ENCODE measurements at regions not wholly inside any gene's neighbourhood (a gene's known extent, or its start where the extent isn't known, plus 50 kb on each side); places are given as distances from the start of the nearest gene placed in this dataset.

DNA sequence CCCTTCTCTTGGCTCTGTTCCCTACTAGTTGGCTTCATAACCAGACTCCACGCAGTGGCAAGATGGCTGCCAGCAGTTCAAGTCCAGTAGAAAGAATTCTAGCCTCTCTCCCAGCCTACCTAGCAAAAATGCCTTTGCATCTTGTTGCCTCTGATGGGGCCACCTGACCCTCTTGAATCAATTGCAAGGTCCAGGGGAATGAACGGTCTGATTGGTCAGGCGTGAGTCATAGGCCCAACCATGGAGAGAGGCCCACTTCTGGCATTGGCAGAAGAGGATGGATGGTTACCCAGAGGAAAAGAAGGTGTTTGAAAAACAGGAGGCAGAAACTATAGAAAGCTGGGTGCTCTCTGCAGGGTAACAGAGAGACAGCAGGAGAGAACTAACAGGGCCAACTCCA is 622.6 kb downstream of the CCDC171 start:
- DNase-seq, result no peak
- 90% methylated on average over 2 of the region's 3 CpGs for WGBS (ENCODE audit: insufficient coverage, low coverage, low lambda C conversion rate, missing lambda C conversion rate)
- ATAC-seq, result no peak
- TF ChIP-seq POLR2A (IDR thresholded peaks at IDR 0.05), result no peak
- TF ChIP-seq, protein P1, sequence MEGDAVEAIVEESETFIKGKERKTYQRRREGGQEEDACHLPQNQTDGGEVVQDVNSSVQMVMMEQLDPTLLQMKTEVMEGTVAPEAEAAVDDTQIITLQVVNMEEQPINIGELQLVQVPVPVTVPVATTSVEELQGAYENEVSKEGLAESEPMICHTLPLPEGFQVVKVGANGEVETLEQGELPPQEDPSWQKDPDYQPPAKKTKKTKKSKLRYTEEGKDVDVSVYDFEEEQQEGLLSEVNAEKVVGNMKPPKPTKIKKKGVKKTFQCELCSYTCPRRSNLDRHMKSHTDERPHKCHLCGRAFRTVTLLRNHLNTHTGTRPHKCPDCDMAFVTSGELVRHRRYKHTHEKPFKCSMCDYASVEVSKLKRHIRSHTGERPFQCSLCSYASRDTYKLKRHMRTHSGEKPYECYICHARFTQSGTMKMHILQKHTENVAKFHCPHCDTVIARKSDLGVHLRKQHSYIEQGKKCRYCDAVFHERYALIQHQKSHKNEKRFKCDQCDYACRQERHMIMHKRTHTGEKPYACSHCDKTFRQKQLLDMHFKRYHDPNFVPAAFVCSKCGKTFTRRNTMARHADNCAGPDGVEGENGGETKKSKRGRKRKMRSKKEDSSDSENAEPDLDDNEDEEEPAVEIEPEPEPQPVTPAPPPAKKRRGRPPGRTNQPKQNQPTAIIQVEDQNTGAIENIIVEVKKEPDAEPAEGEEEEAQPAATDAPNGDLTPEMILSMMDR (IDR thresholded peaks at IDR 0.05), result no peak
- intact Hi-C loops (cut with DNase I), result no loop called here
- Histone ChIP-seq H3K36me3 (no peaks in the 10 kb centered on the region), H3K27me3 (no peaks in the 10 kb centered on the region), H3K4me3 (no peak overlapping the region), H3K9me3 (no peaks in the 10 kb centered on the region), H3K27ac (no peak overlapping the region), H3K4me1 (no peaks in the 10 kb centered on the region)

DNA sequence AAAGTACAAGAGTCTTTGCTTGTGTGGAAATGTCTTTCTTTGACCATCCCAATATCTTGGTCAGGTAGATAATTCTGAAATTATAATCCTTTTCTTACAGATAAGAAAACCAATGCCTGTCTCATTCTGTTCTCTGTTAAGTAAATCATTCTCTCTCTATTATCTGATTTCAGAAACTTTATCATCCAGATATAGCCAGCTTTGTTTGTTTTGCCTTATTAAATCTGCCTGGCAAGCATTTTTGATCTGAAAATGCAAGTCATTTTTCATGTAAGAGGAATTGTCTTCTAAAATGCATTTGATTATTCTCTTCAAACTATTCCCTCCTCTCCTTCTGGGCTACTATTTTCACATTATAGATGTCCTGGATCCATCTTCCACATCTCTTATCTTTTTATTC is 625.5 kb downstream of the CCDC171 start:
- Histone ChIP-seq H3K4me1 (no peaks in the 10 kb centered on the region), H3K27me3 (no peaks in the 10 kb centered on the region), H3K4me3 (no peak overlapping the region), H3K36me3 (no peaks in the 10 kb centered on the region), H3K9me3 (no peaks in the 10 kb centered on the region), H3K27ac (no peak overlapping the region)
- DNase-seq, result no peak
- ATAC-seq, result no peak
- no peak for TF ChIP-seq POLR2A (IDR thresholded peaks at IDR 0.05)
- TF ChIP-seq, protein P1 (IDR thresholded peaks at IDR 0.05), result no peak
- intact Hi-C loops (cut with DNase I), result no loop called here

DNA sequence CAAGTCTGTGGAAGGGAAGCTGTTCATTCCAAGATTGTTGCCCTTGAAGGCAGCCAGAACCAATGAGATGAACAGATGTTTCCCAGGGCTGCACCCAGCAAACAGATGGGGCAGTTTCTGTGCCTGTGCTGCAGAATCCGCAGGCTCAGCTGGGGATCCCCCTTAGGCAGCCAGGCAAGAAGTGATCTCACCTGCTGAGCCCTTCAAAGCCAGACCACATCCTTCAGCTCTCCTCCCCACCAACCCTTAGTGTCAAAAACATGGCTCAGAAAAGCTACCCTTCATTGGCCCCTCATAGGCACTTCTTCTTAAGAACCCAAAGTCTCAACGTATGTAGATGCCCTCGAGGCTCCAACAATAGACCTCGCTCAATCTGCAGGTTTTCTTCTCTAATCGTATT is 626.7 kb downstream of the CCDC171 start:
- intact Hi-C loops (cut with DNase I), result no loop called here
- no peak for DNase-seq
- TF ChIP-seq POLR2A (IDR thresholded peaks at IDR 0.05), result no peak
- TF ChIP-seq, protein P1 (IDR thresholded peaks at IDR 0.05), result no peak
- WGBS (ENCODE audit: insufficient coverage, low coverage, low lambda C conversion rate, missing lambda C conversion rate), result 73% methylated on average over 3 of the region's 5 CpGs
- H3K4me3 ChIP-seq, result no peak overlapping the region
- no peaks in the 10 kb centered on the region for H3K27me3 ChIP-seq
- H3K4me1 ChIP-seq, result no peaks in the 10 kb centered on the region
- ATAC-seq, result no peak
- no peaks in the 10 kb centered on the region for H3K9me3 ChIP-seq
- no peak overlapping the region for H3K27ac ChIP-seq
- no peaks in the 10 kb centered on the region for H3K36me3 ChIP-seq

DNA sequence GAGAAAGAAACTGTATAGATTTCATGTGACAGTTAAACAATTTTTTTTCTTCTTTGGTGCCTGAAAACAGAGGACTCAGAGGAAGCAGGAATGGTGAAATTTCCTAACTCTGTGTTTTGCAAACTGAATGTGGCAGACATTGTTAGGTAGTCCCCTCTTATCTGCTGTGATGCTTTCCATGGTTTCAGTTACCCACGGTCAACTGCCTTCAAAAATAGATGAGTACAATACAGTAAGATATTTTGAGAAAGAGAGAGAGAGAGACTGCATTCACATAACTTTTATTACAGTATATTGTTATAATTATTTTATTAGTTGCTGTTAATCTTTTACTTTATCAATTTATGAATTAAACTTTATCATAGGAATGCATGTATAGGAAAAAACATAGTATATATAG is 627.2 kb downstream of the CCDC171 start:
- 67% methylated on average over 1 of the region's 1 CpG for WGBS (ENCODE audit: insufficient coverage, low coverage, low lambda C conversion rate, missing lambda C conversion rate)
- no peak for ATAC-seq
- intact Hi-C loops (cut with DNase I), result no loop called here
- H3K36me3 ChIP-seq, result no peaks in the 10 kb centered on the region
- TF ChIP-seq, protein P1 (IDR thresholded peaks at IDR 0.05), result no peak
- TF ChIP-seq POLR2A (IDR thresholded peaks at IDR 0.05), result no peak
- no peak for DNase-seq
- H3K4me1 ChIP-seq, result no peaks in the 10 kb centered on the region
- no peaks in the 10 kb centered on the region for H3K27me3 ChIP-seq
- H3K9me3 ChIP-seq, result no peaks in the 10 kb centered on the region
- H3K4me3 ChIP-seq, result no peak overlapping the region
- H3K27ac ChIP-seq, result no peak overlapping the region

DNA sequence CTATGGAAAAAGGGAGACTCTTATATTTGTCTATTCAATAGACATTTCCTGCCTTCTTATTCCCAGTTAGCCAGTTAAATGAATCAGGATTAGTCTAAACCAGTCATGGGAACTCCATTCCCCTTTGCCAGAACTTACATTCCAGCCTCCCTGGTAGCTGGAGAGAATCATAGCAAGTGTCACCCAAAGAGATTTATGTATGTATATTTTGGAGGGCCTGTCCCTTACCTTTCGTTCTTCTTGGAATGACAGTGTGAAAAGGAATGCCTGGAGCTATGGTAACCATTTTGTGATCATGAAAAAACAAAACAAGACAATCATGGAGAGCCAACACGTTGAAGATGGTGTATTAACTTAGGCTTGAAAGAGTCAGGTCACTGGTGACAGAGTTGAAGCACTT is 627.7 kb downstream of the CCDC171 start:
- no peaks in the 10 kb centered on the region for H3K36me3 ChIP-seq
- H3K27ac ChIP-seq, result no peak overlapping the region
- 30% methylated on average over 2 of the region's 2 CpGs for WGBS (ENCODE audit: insufficient coverage, low coverage, low lambda C conversion rate, missing lambda C conversion rate)
- H3K4me1 ChIP-seq, result no peaks in the 10 kb centered on the region
- no peak overlapping the region for H3K4me3 ChIP-seq
- no peak for TF ChIP-seq POLR2A (IDR thresholded peaks at IDR 0.05)
- TF ChIP-seq, protein P1 (IDR thresholded peaks at IDR 0.05), result no peak
- ATAC-seq (no peak), DNase-seq (no peak)
- H3K9me3 ChIP-seq, result no peaks in the 10 kb centered on the region
- intact Hi-C loops (cut with DNase I), result no loop called here
- H3K27me3 ChIP-seq, result no peaks in the 10 kb centered on the region

Measured in right lobe of liver (tissue), 6 donors.